CD14-positive monocyte (primary cell): ENCODE measurements at regions not wholly inside any gene's neighbourhood (a gene's known extent, or its start where the extent isn't known, plus 50 kb on each side); places are given as distances from the start of the nearest gene placed in this dataset.

Experiments
- DNase-seq, 3 donors: peaks; one replicate each; pipeline ENCODE4 v3.0.0-alpha.2; 2011 to 2022
- H2AFZ ChIP-seq: 2 replicates; pipeline ENCODE4 v1.6.0; 2012; ENCODE audit warnings: mild to moderate bottlenecking, low read depth, low read length, inconsistent platforms; ENCODE audit not compliant: insufficient read depth, poor library complexity, severe bottlenecking
- H3K27ac ChIP-seq, 2 donors: 1 replicate in 1 of 2; 2 replicates in 1 of 2; pipeline ENCODE4 v1.5.1; 2012 to 2013; ENCODE audit warnings: low read length in 2 of 2, control low read depth in 1 of 2, inconsistent platforms in 1 of 2, low read depth in 1 of 2, mild to moderate bottlenecking in 1 of 2
- H3K27me3 ChIP-seq, 2 donors: one replicate each; pipeline versions ENCODE4 v1.6.0 to v1.6.1; 2011 to 2013; ENCODE audit warnings: low read length in 2 of 2; ENCODE audit not compliant: control insufficient read depth in 2 of 2, insufficient read depth in 2 of 2
- H3K36me3 ChIP-seq, 2 donors: replicated peaks in 1 of 2; 1 replicate in 1 of 2; 2 replicates in 1 of 2; pipeline versions ENCODE4 v1.5.1 to v1.6.1; 2012 to 2013; ENCODE audit warnings: low read length in 2 of 2, control low read depth in 1 of 2, inconsistent platforms in 1 of 2, mild to moderate bottlenecking in 1 of 2; ENCODE audit not compliant: insufficient read depth in 2 of 2, control insufficient read depth in 1 of 2
- H3K4me1 ChIP-seq, 2 donors: 1 replicate in 1 of 2; 2 replicates in 1 of 2; pipeline versions ENCODE4 v1.5.1 to v1.6.1; 2012 to 2013; ENCODE audit warnings: low read length in 2 of 2, control low read depth in 1 of 2, inconsistent platforms in 1 of 2, mild to moderate bottlenecking in 1 of 2, moderate library complexity in 1 of 2; ENCODE audit not compliant: insufficient read depth in 2 of 2, control insufficient read depth in 1 of 2
- H3K4me2 ChIP-seq: replicated peaks from 2 replicates; pipeline ENCODE3; 2012; ENCODE audit warnings: low read length, moderate library complexity, mild to moderate bottlenecking; ENCODE audit not compliant: poor library complexity, severe bottlenecking; ENCODE audit errors: extremely low read depth
- H3K4me3 ChIP-seq, 3 experiments: fragments of 200-600 bp in 1 of 3; sonication (generic) in 1 of 3; replicated peaks in 1 of 3; 1 replicate in 2 of 3; 2 replicates in 1 of 3; pipeline ENCODE4 v1.5.1; 2011 to 2013; ENCODE audit warnings: low read length in 3 of 3, mild to moderate bottlenecking in 3 of 3, control low read depth in 2 of 3, low read depth in 2 of 3, inconsistent platforms in 1 of 3, moderate library complexity in 1 of 3
- H3K79me2 ChIP-seq: 2 replicates; pipeline ENCODE4 v1.6.0; 2012; ENCODE audit warnings: mild to moderate bottlenecking, control low read depth, inconsistent platforms, low read length, moderate library complexity; ENCODE audit not compliant: insufficient read depth
- H3K9ac ChIP-seq: 2 replicates; pipeline ENCODE4 v1.6.0; 2017; ENCODE audit warnings: low read length, mild to moderate bottlenecking; ENCODE audit not compliant: insufficient read depth, poor library complexity, severe bottlenecking
- H3K9me3 ChIP-seq, 2 donors: replicated peaks in 1 of 2; 1 replicate in 1 of 2; 2 replicates in 1 of 2; pipeline versions ENCODE4 v1.5.1 to v1.6.1; 2012 to 2013; ENCODE audit warnings: low read length in 2 of 2, control low read depth in 1 of 2; ENCODE audit not compliant: control insufficient read depth in 1 of 2, insufficient read depth in 1 of 2
- H4K20me1 ChIP-seq: 2 replicates; pipeline ENCODE4 v1.6.0; 2012; ENCODE audit warnings: mild to moderate bottlenecking, low read length, control low read depth, moderate library complexity; ENCODE audit not compliant: insufficient read depth
- H3K27ac Mint-ChIP-seq, 7 donors: one replicate each; pipeline ENCODE4 v1.8.0; 2020; ENCODE audit warnings: mild to moderate bottlenecking in 7 of 7, mixed read lengths in 7 of 7, moderate library complexity in 6 of 7, inconsistent platforms in 2 of 7
- H3K27me3 Mint-ChIP-seq, 3 donors: one replicate each; pipeline ENCODE4 v1.8.0; 2021 to 2022; ENCODE audit warnings: low read depth in 3 of 3, mild to moderate bottlenecking in 3 of 3, mixed read lengths in 3 of 3, moderate library complexity in 3 of 3, inconsistent platforms in 1 of 3
- H3K36me3 Mint-ChIP-seq, 2 donors: one replicate each; pipeline ENCODE4 v1.8.0; 2020; ENCODE audit warnings: mixed read lengths in 2 of 2, inconsistent platforms in 1 of 2, mild to moderate bottlenecking in 1 of 2
- H3K4me1 Mint-ChIP-seq: one replicate; pipeline ENCODE4 v1.8.0; 2020; ENCODE audit warnings: mild to moderate bottlenecking, mixed read lengths
- H3K4me3 Mint-ChIP-seq, 2 donors: one replicate each; pipeline ENCODE4 v1.8.0; 2020; ENCODE audit warnings: mild to moderate bottlenecking in 2 of 2, mixed read lengths in 2 of 2, moderate library complexity in 1 of 2
- H3K9me3 Mint-ChIP-seq, 7 donors: one replicate each; pipeline ENCODE4 v1.8.0; 2020 to 2022; ENCODE audit warnings: mixed read lengths in 7 of 7, mild to moderate bottlenecking in 6 of 7, moderate library complexity in 6 of 7, inconsistent platforms in 2 of 7
- WGBS: methylation state at CpG from one replicate; pipeline ENCODE4 v1.1.5; 2013; ENCODE audit warnings: missing lambda C conversion rate; ENCODE audit not compliant: insufficient coverage; 5-methylcytosine and 5-hydroxymethylcytosine counted together
- intact Hi-C, 2 donors: fragments of 100-400 bp; cut with micrococcal nuclease; formaldehyde crosslinking; loops; one replicate each; pipeline versions ENCODE4 v1.15.0 to v1.15.1; 2023
- TF ChIP-seq, protein P1 (sequence below): fragments of 200-600 bp; IDR thresholded peaks from one replicate; pipeline ENCODE4 v1.8.0; 2022; ENCODE audit warnings: antibody characterized with exemption, mild to moderate bottlenecking

DNA sequence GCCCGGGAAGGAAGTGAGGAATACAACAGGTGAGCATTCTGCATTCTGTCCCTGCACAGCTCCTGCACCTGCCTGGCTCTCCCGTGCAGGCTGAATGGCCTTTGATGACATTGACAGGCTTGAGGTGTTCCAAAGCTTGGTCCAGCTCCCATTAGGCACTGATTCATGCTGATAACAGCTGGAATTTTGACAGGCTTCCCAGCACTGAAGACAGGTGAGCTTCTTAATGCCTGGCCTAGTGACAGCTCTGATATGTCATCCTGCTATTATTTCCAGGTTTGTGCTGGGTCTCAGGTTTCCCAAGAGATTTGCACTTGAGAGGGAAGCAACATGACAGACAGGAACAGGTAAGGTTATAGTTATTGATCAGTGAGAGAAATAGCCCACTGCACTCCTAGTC, 58.0 kb upstream of the MTNR1B start:
- H3K4me3 Mint-ChIP-seq: no peak overlapping the region
- Histone ChIP-seq H3K27me3 (no peaks in the 10 kb centered on the region), H2AFZ (no peak overlapping the region), H3K4me1 (no peaks in the 10 kb centered on the region), H4K20me1 (no peaks in the 10 kb centered on the region), H3K9me3 (peaks cover 5 to 13% of the 10 kb centered on the region in 2 donors), H3K36me3 (no peaks in the 10 kb centered on the region), H3K4me3 (no peak overlapping the region), H3K79me2 (no peaks in the 10 kb centered on the region), H3K4me2 (no peak overlapping the region), H3K9ac (no peak overlapping the region), H3K27ac (no peak overlapping the region)
- H3K27me3 Mint-ChIP-seq: peaks cover 0 to 2% (median 0%) of the 10 kb centered on the region in 3 donors
- 92% methylated on average over 2 of the region's 2 CpGs for WGBS
- no peak overlapping the region for H3K27ac Mint-ChIP-seq
- TF ChIP-seq, protein P1, sequence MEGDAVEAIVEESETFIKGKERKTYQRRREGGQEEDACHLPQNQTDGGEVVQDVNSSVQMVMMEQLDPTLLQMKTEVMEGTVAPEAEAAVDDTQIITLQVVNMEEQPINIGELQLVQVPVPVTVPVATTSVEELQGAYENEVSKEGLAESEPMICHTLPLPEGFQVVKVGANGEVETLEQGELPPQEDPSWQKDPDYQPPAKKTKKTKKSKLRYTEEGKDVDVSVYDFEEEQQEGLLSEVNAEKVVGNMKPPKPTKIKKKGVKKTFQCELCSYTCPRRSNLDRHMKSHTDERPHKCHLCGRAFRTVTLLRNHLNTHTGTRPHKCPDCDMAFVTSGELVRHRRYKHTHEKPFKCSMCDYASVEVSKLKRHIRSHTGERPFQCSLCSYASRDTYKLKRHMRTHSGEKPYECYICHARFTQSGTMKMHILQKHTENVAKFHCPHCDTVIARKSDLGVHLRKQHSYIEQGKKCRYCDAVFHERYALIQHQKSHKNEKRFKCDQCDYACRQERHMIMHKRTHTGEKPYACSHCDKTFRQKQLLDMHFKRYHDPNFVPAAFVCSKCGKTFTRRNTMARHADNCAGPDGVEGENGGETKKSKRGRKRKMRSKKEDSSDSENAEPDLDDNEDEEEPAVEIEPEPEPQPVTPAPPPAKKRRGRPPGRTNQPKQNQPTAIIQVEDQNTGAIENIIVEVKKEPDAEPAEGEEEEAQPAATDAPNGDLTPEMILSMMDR: no peak
- H3K4me1 Mint-ChIP-seq: no peaks in the 10 kb centered on the region
- H3K9me3 Mint-ChIP-seq: peaks cover 5 to 21% (median 11%) of the 10 kb centered on the region in 7 donors
- intact Hi-C loops: no loop called here
- DNase-seq: no peak
- no peaks in the 10 kb centered on the region for H3K36me3 Mint-ChIP-seq

DNA sequence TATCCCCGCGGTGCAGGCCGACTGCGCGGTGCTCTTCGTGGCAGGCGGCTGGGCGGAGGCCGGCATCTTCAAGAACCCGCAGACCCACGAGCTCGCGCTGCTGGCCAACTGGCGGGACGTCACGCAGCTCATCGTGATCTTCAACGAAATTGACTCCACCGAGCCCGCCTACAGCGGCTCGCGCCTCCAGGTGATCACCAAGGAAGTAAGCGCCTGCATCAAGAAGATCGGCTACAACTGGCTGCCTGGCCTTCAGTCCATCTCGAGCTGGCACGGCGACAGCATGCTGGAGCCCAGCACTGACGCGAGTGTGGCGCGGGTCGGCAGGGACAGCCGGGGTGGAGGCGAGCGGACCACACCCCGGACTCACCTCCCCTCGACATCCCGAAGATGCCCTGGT, 53.9 kb upstream of the MTNR1B start:
- TF ChIP-seq, protein P1: no peak
- WGBS: 94% methylated on average over 28 of the region's 39 CpGs
- H4K20me1 ChIP-seq: no peaks in the 10 kb centered on the region
- H2AFZ ChIP-seq: no peak overlapping the region
- H3K9ac ChIP-seq: no peak overlapping the region
- H3K9me3 ChIP-seq: peaks cover 5 to 13% of the 10 kb centered on the region in 2 donors
- Mint-ChIP-seq H3K4me1 (no peaks in the 10 kb centered on the region), H3K4me3 (no peak overlapping the region), H3K36me3 (no peaks in the 10 kb centered on the region), H3K9me3 (peaks cover 5 to 18% (median 10%) of the 10 kb centered on the region in 7 donors), H3K27me3 (peaks cover 0 to 3% (median 0%) of the 10 kb centered on the region in 3 donors), H3K27ac (no peak overlapping the region)
- H3K27me3 ChIP-seq: no peaks in the 10 kb centered on the region
- no peak overlapping the region for H3K27ac ChIP-seq
- H3K4me1 ChIP-seq: no peaks in the 10 kb centered on the region
- intact Hi-C loops: no loop called here
- no peak for DNase-seq
- no peak overlapping the region for H3K4me2 ChIP-seq
- no peaks in the 10 kb centered on the region for H3K79me2 ChIP-seq
- H3K36me3 ChIP-seq: no peaks in the 10 kb centered on the region
- no peak overlapping the region for H3K4me3 ChIP-seq
